HepG2 (cell line): ENCODE measurements at regions not wholly inside any gene's neighbourhood (a gene's known extent, or its start where the extent isn't known, plus 50 kb on each side); places are given as distances from the start of the nearest gene placed in this dataset.

Experiments
- CHD2 ChIP-seq: IDR thresholded peaks from 2 replicates; pipeline ENCODE4 v1.6.1; 2011; ENCODE audit warnings: low read depth, low read length, improper control_type of control experiment
- SOX6 ChIP-seq, 2 experiments: fragments of 450-650 bp in 1 of 2; sonication (generic) in 1 of 2; formaldehyde crosslinking in 1 of 2; IDR thresholded peaks; 2 replicates each; pipeline versions ENCODE4 v1.4.0 to v1.6.1; 2017 to 2020; ENCODE audit warnings: antibody characterized with exemption in 1 of 2, mild to moderate bottlenecking in 1 of 2, missing genetic modification reagents in 1 of 2
- SP1 ChIP-seq, 2 experiments: fragments of 450-650 bp in 1 of 2; sonication (generic) in 1 of 2; formaldehyde crosslinking in 1 of 2; IDR thresholded peaks; 2 replicates each; pipeline versions ENCODE4 v1.4.0 to v1.6.1; 2016 to 2020; ENCODE audit warnings: missing genetic modification reagents in 1 of 2
- TF ChIP-seq, protein P1 (sequence below): sonication (generic); formaldehyde crosslinking; IDR thresholded peaks from 2 replicates; pipeline ENCODE4 v1.8.0; 2022; ENCODE audit warnings: mild to moderate bottlenecking, missing genetic modification reagents

DNA sequence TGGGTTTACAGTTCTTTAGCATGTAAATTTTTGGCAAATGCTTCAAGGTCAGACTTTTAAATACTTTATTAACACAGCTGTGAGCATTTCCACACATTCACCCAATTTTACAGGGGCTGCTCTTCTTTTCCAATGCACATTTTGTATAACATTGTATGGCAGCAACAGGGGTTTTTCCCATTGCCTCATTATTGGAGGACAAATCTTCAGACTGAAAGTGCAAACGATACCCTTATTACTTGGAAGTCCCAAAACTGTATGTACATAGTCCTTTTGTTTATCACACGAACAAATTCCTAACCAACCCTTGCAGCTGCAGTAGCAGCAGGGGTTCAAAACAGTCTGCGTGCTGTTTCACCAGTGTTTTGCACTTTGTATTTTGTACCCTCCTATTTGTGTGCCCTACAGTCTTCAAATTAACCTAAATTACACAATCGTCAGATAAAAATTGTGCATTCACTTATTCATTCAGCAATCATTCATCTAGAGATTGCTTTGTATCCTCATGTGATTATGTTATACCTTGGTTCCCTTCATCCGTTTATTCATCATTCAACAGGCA lies 330.7 kb upstream of the RASGEF1B start:
- TF ChIP-seq SP1 (IDR thresholded peaks at IDR 0.05): no peak
- no peak for TF ChIP-seq SP1 (CRISPR knock-in tag; IDR thresholded peaks at IDR 0.05)
- no peak for TF ChIP-seq CHD2
- no peak for TF ChIP-seq SOX6 (IDR thresholded peaks at IDR 0.05)
- no peak for TF ChIP-seq SOX6 (CRISPR knock-in tag; IDR thresholded peaks at IDR 0.05)
- TF ChIP-seq, protein P1, sequence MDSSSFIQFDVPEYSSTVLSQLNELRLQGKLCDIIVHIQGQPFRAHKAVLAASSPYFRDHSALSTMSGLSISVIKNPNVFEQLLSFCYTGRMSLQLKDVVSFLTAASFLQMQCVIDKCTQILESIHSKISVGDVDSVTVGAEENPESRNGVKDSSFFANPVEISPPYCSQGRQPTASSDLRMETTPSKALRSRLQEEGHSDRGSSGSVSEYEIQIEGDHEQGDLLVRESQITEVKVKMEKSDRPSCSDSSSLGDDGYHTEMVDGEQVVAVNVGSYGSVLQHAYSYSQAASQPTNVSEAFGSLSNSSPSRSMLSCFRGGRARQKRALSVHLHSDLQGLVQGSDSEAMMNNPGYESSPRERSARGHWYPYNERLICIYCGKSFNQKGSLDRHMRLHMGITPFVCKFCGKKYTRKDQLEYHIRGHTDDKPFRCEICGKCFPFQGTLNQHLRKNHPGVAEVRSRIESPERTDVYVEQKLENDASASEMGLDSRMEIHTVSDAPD (CRISPR knock-in tag): no peak
